Kidney glomerular epithelial cell (primary cell): ENCODE measurements at regions not wholly inside any gene's neighbourhood (a gene's known extent, or its start where the extent isn't known, plus 50 kb on each side); places are given as distances from the start of the nearest gene placed in this dataset.
A peak's percentile ranks its signal among the peaks of the same experiment; 100 is the strongest.
"Not testable (repeated sequence)": the region's sequence is repeated elsewhere in the genome, so short reads cannot be mapped to it uniquely, and the experiment has no call there.

Source experiments
- DNase-seq: peaks from one replicate; lab custom pipeline; 2025; lab: John Stamatoyannopoulos, UW

DNA sequence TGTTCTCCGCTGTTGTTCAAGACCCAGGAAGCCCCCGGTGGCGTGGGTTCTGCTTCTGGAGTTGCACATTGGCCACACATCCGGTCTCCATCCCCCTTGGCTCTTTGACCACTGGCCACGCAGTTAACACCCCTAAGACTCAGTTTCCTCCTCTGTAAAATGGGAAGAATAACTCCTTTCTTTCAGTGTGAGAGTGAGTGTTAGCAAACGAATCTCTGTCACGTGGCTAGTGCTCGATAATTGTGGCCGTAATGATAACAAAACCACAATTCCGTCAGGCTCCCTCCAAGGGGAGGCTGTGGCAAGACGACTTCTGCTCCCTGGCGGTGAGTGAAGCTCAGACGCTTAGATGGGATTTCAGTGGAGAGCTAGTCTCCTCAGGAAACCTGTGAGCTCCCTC lies 315.2 kb upstream of the B3GAT1 start:
- DNase-seq = no peak

DNA sequence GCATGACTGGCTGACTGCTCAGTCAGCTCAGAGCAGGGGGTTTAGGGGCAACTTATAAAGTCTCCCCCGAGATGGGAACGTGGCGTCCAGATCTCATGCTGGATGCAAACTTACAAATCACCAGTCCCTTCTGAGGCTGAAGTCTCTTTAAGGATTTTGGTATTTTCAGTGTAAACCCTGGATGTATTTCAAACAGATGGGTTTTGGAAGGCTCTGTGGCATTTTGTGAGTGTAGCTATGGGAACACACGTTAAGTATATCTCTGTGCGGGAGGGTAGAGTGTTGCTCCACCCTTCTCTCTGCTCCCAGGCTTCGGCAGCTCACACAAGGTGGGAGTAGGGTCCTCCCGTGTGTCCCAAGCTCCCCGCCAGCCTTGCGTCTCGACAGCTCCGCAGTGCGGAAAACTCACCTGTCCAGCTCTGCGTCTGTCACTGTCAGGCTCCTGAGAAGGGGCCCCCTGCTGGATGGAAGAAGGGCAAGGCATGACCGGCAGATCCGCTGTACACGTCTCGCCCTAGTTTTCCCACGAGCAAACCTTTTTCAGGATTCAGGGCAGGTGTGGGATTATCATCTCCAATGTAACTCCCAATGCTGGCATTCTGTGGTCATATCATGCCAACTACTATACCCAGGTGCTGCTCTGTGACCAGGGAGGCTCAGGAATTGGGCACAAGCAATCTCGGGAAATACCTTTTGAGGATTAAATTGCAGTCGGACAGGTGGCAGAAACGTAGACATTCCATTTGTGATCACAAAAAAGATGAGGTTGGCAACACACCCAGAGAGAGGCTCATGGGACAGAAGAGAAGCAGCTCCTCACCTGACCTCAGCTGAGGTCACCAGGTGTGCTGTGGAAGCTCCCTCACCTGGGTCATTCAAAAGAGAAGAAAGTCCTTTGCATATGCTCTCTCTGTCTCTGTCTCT lies 313.9 kb upstream of the B3GAT1 start:
- DNase-seq = no peak

DNA sequence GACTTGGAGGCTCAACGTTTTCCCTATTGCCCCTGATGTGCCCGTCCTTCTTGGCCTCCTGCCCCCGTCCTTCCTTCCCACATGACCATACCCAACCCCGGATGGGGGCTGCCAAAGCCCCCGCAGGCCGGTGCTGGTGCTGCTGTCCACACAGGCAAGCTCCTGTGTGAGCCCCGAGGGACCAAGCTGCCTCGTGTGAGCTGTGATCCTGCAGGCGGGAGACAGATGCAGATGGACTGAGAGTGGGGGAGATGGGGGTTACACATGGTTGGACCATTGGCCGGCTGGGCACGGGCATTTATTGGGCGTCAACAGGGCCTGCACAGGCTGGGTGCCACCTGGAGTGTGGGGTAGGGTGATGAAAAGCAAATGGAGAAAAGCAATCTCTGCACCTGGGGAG lies 313.2 kb upstream of the B3GAT1 start:
- no peak for DNase-seq

- no peak for DNase-seq
These were observed 312.7 kb upstream of the B3GAT1 start for GRCh38 chr11:134724779-134725140.

GRCh38 chr11:134724106-134724778 lies 312.2 kb upstream of the B3GAT1 start:
- DNase-seq = no peak

GRCh38 chr11:134720691-134721070 lies 308.6 kb upstream of the B3GAT1 start:
- not testable (repeated sequence) for DNase-seq

DNA sequence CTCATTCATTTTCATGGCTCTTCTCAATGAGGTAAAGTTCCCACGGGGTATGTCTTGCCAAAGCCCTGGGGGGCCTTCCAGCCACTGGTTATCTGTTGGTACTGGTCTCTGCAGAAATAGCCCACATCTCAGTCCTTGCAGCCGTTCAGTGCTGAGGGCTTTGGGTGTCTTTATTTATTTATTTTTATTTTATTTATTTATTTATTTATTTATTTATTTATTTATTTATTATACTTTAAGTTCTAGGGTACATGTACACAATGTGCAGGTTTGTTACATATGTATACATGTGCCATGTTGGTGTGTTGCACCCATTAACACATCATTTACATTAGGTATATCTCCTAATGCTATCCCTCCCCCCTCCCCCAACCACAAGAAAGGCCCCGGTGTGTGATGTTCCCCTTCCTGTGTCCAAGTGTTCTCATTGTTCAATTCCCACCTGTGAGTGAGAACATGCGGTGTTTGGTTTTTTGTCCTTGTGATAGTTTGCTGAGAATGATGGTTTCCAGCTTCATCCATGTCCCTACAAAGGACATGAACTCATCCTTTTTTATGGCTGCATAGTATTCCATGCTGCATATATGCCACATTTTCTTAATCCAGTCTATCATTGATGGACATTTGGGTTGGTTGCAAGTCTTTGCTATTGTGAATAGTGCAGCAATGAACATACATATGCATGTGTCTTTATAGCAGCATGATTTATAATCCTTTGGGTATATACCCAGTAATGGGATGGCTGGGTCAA lies 308.1 kb upstream of the B3GAT1 start:
- not testable (repeated sequence) for DNase-seq

DNA sequence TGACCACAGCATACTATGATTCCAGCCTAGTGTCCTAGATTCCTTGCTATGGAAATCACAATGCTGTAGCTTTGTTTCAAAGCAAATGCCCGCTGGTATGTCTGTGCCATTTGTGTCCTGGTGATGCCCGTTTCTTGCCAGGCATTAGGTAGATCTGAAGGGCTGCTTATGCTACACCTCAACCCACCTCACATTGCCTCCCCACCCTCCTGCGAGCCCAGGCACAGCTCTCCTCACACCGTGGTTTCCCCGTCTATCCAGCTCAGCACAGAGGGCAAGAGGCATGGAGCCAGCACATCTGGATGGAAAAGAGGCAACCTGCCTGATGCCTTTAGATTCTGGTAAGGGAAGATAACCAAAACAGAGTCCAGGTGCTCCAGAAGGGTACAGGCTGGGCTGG lies 307.4 kb upstream of the B3GAT1 start:
- no peak for DNase-seq

DNA sequence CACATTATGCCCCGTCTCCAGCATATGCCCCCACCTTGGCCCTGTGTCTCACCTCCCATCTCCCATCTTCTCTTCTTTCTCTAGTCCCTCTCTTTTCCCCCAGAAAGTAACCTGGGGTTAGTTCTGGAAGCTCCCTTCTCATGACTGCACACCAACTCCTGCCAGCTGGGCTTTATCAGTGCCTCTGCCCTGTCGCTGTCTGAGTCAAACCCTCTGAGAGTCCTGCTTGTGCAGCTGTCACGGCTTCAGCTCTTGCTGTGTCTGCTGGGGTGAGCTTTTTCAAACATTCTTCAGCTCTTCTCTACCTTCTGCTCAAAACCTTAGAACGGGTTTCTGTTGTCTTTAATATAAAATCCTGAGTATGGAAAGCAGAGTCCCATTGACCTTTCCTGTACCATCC lies 304.5 kb upstream of the B3GAT1 start:
- no peak for DNase-seq

DNA sequence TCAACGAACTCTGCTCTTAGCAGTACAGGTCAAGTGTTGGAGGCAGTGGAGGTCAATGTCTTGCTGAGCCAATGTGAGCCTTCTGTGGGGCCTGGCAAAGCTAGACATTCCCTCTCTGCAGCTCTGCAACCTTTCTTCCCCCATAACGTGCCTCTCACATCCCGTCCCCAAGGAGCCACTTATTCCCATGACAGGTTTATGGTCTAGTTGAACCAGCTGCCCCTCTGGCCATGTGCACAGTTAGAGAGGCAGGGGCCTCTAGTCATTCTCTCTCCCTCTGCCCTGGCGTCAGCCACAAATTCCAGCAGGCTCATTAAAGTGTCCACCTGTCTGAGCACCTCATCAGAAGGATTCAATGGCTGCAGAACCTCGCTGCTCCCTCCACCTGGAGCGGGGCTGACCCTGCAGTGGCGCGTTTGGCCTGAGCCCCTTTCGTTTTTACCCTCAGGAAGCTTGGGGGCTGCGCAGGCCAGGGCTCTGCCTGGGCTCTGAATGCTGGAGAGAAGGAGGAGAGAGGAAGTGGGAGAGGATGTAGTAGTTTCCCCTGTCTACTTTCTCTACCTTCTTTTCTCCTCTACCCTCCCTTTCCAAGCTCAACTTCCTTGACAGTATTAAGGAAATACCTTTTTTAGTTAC lies 302.1 kb upstream of the B3GAT1 start:
- no peak for DNase-seq

DNA sequence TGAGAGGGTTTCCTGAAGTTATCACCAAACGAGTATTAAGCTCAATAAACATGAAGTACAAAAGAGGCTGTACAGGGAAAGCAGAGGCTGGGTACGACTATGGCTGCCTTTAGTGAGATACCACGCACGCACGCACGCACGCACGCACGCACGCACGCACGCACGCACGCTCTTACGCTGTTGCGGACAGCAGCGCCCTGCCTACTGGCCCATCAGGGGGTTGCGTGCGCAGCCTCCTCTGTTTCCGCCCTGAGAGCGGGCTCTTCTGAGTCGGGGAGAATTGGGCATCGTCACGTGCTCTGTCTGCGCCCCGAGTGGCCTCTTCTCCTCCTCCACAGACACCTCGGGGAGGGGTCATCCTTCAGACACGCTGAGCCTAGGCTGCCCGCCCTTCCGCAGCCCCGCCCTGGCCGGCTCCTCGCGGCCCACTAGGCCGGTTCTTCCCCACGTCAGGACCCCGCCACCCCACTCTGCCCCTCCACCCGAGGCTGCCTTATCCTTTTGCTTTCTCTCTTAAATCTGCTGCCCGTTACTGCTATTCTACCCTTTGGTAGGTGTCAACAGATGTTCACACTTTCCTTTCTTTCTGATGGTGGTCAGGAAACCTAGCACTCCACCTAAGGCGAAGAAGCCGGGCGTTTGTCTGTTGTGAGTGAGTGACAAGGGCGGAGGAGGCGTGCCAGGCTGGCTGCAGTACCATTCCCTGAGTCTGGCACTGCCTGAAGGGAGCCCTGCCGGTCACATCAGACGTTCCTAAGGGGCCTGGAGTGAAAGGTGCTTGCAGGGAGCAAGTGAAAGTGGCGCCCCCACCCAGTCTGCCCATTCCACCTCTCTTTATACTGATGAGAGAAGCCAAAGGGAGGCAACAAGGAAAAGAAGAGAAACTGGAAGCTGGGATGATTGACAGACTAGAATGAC lies 300.4 kb upstream of the B3GAT1 start:
- no peak for DNase-seq

- DNase-seq = no peak
These were observed 299.5 kb upstream of the B3GAT1 start for GRCh38 chr11:134711588-134711987.

DNA sequence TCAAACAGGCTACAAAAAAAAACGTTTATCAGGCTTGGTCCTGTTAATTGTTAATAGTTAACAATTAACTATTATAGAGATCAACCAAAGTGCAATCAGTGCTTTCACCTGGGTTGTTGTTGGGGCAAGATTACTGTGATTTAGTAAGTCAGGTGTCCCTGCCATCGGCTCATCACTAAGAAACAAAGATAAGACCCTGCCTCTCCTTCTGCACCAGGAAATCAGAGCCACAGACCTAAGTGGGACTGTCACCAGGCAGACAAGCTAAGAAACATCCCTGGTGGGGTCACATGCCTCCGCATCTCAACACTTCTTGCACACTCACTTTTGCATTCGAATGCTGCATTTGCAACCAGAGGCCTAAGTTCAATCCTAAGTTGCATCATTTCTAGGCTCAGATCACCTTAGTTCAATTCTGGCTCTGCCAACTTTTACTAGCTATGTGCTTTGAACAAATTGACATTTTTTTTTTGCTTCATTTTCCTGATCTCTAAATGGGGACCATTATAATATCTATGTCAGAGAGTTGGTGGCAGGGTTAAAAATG lies 298.9 kb upstream of the B3GAT1 start:
- DNase-seq = no peak

DNA sequence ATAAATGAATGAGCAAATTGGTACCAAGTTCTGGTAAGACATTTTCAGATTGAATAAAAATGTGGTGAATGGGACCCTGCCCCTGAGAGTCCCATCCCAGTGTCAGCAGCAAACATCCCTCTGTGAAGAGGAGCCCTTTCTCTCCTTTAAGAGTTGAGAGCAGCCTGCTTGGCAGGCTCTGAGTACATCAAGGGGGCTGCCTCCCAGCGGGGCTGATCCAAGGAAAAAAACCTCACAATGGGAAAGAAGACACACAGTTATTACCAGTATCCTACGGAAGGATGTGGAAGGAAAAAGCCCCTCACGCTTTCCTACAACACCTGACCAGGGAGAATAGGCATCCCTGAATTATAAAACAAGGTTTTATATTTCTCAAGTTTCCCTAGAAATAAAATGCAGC lies 293.8 kb upstream of the B3GAT1 start:
- no peak for DNase-seq

GRCh38 chr11:134702827-134703226 lies 290.8 kb upstream of the B3GAT1 start:
- no peak for DNase-seq

DNA sequence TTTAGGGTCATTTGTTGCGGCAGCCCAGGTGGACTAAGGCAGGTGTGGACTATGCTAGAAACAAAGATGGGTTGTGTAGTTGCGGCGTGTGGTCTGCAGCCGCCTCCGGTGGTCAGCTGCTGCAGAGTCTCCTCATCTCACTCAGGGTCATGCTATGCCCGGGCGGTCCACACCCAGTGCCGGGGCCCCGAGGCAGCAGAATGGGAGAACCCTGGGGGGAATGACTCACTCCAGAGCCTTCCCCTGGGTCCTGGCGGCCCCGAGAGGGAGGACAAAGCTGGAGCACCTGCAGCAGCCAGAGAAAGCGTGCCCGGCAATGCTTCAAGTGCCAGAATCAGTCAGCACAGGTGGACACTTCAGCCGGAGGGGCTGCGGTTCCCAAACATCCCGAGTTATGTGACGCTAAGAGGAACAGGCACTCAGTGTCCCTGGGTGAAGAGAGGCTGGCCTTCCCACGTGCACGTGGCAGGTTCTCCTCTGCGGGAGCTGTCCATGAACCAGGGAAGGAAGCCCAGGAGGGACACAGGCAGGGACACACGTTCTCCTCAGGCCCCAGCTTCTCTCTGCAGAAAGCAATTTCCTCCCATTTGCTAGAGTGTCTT lies 289.6 kb upstream of the B3GAT1 start:
- DNase-seq = no peak

DNA sequence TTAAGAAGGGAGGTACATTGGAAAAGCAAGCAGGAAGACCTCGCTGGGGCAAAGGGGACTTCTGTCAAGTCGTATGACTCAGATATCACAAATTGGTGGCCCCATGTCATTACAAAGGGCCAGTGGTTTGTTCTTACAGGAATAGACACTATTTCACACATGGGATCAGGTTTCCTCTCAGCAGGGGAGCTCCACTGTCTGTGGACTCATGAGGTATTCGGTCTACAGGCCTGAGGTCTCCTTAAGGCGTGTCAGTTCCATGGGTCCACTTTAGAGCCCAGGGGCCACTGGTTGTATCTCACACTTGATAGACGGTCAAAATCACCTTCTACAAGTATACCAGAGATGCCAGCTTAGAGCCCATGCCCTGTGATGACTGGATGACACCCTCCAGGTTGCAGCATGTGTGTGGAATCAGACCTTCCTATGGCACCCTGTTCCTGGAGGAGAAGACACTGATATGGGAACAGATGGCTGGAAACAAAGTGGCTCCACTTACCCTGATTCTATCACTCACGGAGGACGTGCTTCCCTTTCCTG lies 288.1 kb upstream of the B3GAT1 start:
- DNase-seq = no peak

- no peak for DNase-seq
These were observed 284.4 kb upstream of the B3GAT1 start for GRCh38 chr11:134696455-134696854.

DNA sequence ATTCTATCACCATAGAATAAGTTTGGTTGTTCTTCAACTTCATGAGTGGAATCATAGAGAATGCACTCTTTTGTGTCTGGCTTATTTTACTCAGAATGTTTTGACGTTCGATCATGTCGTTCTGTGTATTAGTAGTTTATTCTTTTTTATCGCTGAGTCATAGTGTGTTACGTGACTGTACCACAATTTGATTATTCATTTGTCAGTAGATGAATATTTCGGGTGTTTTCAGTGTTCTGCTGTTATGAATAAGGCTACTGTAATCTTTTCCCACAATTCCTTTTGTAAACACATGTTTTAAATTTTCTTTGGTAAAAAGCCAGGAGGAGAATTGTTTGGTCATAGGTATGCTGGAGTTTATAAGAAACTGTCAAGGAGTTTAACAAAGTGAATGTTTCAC lies 279.9 kb upstream of the B3GAT1 start:
- peak; percentile 55 for DNase-seq

DNA sequence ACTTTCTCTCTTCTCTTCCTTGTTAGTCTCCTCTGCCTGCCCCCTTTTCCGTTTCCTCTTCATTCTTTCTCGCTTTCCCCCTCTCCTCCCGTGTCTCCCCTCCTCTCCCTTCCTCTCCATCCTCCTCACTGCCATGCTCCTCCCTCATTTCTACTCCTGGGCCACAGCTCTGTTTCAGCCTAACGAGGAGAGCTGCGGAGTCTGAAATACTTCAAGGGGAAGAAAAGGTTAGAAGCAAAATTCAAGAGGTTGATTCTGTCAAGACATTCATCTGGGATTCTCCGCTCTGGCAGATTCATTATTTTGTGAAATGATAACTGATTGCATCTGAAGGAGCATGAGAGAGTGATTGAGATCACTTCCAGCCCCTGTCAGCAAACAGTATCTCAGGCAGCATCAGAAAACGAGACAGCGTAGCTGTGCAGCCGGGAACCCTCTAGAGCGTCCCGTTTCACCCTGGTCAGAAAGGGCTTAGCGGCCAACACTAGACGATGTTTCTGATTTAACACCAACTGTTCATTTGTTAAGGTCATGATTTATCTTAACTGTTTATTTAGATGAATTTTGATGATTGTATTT lies 279.3 kb upstream of the B3GAT1 start:
- no peak for DNase-seq
